Thymus (tissue), 11 donors: ENCODE measurements at regions not wholly inside any gene's neighbourhood (a gene's known extent, or its start where the extent isn't known, plus 50 kb on each side); places are given as distances from the start of the nearest gene placed in this dataset.

Source experiments
- DNase-seq, 9 donors: peaks; one replicate each; pipeline ENCODE4 v3.0.0-alpha.2; 2013; ENCODE audit warnings: low spot score in 9 of 9, low read depth in 6 of 9, missing footprints in 1 of 9
- H3K27ac ChIP-seq, 2 donors: one replicate each; pipeline ENCODE4 v1.5.1; 2013; ENCODE audit warnings: control low read depth in 1 of 2, low read depth in 1 of 2, low read length in 1 of 2, mild to moderate bottlenecking in 1 of 2, moderate library complexity in 1 of 2
- H3K27me3 ChIP-seq, 2 donors: one replicate each; pipeline ENCODE4 v1.5.1; 2013; ENCODE audit warnings: low read length in 1 of 2; ENCODE audit not compliant: control insufficient read depth in 2 of 2, insufficient read depth in 1 of 2
- H3K36me3 ChIP-seq, 2 donors: one replicate each; pipeline ENCODE4 v1.5.1; 2013; ENCODE audit warnings: low read length in 1 of 2, mild to moderate bottlenecking in 1 of 2, moderate library complexity in 1 of 2; ENCODE audit not compliant: control insufficient read depth in 2 of 2, insufficient read depth in 2 of 2
- H3K4me1 ChIP-seq, 2 donors: one replicate each; pipeline ENCODE4 v1.5.1; 2013; ENCODE audit warnings: low read length in 2 of 2; ENCODE audit not compliant: control insufficient read depth in 2 of 2, insufficient read depth in 2 of 2
- H3K4me3 ChIP-seq, 2 donors: one replicate each; pipeline ENCODE4 v1.5.1; 2013; ENCODE audit warnings: low read length in 2 of 2, control low read depth in 1 of 2, mild to moderate bottlenecking in 1 of 2
- H3K9me3 ChIP-seq, 2 donors: one replicate each; pipeline ENCODE4 v1.5.1; 2013; ENCODE audit warnings: low read length in 1 of 2, mild to moderate bottlenecking in 1 of 2; ENCODE audit not compliant: control insufficient read depth in 2 of 2, insufficient read depth in 1 of 2
- WGBS: extraction: QIAGEN DNeasy Blood & Tissue Kit; methylation state at CpG from one replicate; pipeline ENCODE4 v1.1.7; 2013; 5-methylcytosine and 5-hydroxymethylcytosine counted together
- donor health status: healthy.

- no peaks in the 10 kb centered on the region for H3K4me1 ChIP-seq
- H3K4me3 ChIP-seq: no peak overlapping the region
- H3K27ac ChIP-seq: no peak overlapping the region
- no peaks in the 10 kb centered on the region for H3K27me3 ChIP-seq
- WGBS: 92% methylated on average over 10 of the region's 10 CpGs
- no peaks in the 10 kb centered on the region for H3K9me3 ChIP-seq
- no peak for DNase-seq
- H3K36me3 ChIP-seq: no peaks in the 10 kb centered on the region
These were observed 670.0 kb upstream of the KIRREL3 start for GRCh38 chr11:127670374-127671119.

GRCh38 chr11:127656116-127656836 is 655.7 kb upstream of the KIRREL3 start:
- DNase-seq: no peak
- H3K4me1 ChIP-seq: no peaks in the 10 kb centered on the region
- no peaks in the 10 kb centered on the region for H3K9me3 ChIP-seq
- no peaks in the 10 kb centered on the region for H3K27me3 ChIP-seq
- H3K27ac ChIP-seq: no peak overlapping the region
- H3K36me3 ChIP-seq: no peaks in the 10 kb centered on the region
- no peak overlapping the region for H3K4me3 ChIP-seq
- WGBS: 52% methylated on average over 6 of the region's 6 CpGs

- no peaks in the 10 kb centered on the region for H3K36me3 ChIP-seq
- no peaks in the 10 kb centered on the region for H3K4me1 ChIP-seq
- no peaks in the 10 kb centered on the region for H3K9me3 ChIP-seq
- DNase-seq: no peak
- no peaks in the 10 kb centered on the region for H3K27me3 ChIP-seq
- no peak overlapping the region for H3K27ac ChIP-seq
- WGBS: 95% methylated on average over 4 of the region's 4 CpGs
- no peak overlapping the region for H3K4me3 ChIP-seq
These were observed 652.5 kb upstream of the KIRREL3 start for GRCh38 chr11:127653076-127653475.

GRCh38 chr11:127651888-127652221 is 651.3 kb upstream of the KIRREL3 start:
- Histone ChIP-seq H3K4me3 (no peak overlapping the region), H3K9me3 (no peaks in the 10 kb centered on the region), H3K27me3 (no peaks in the 10 kb centered on the region), H3K4me1 (no peaks in the 10 kb centered on the region), H3K36me3 (no peaks in the 10 kb centered on the region), H3K27ac (no peak overlapping the region)
- 97% methylated on average over 1 of the region's 1 CpG for WGBS
- no peak for DNase-seq

- DNase-seq: no peak
- Histone ChIP-seq H3K27me3 (no peaks in the 10 kb centered on the region), H3K27ac (no peak overlapping the region), H3K36me3 (no peaks in the 10 kb centered on the region), H3K4me3 (no peak overlapping the region), H3K9me3 (no peaks in the 10 kb centered on the region), H3K4me1 (no peaks in the 10 kb centered on the region)
- 94% methylated on average over 5 of the region's 5 CpGs for WGBS
These were observed 650.8 kb upstream of the KIRREL3 start for GRCh38 chr11:127651175-127651887.

- Histone ChIP-seq H3K36me3 (no peaks in the 10 kb centered on the region), H3K4me1 (no peaks in the 10 kb centered on the region), H3K4me3 (no peak overlapping the region), H3K9me3 (no peaks in the 10 kb centered on the region), H3K27ac (no peak overlapping the region), H3K27me3 (no peaks in the 10 kb centered on the region)
- no peak for DNase-seq
- WGBS: 98% methylated on average over 1 of the region's 1 CpG
These were observed 649.4 kb upstream of the KIRREL3 start for GRCh38 chr11:127649958-127650357.

GRCh38 chr11:127649071-127649470 is 648.5 kb upstream of the KIRREL3 start:
- Histone ChIP-seq H3K9me3 (no peaks in the 10 kb centered on the region), H3K4me1 (no peaks in the 10 kb centered on the region), H3K36me3 (no peaks in the 10 kb centered on the region), H3K4me3 (no peak overlapping the region), H3K27me3 (no peaks in the 10 kb centered on the region), H3K27ac (no peak overlapping the region)
- no peak for DNase-seq
- 81% methylated on average over 2 of the region's 2 CpGs for WGBS

GRCh38 chr11:127648583-127648982 is 648.0 kb upstream of the KIRREL3 start:
- H3K36me3 ChIP-seq: no peaks in the 10 kb centered on the region
- no peak overlapping the region for H3K27ac ChIP-seq
- no peak for DNase-seq
- no peaks in the 10 kb centered on the region for H3K27me3 ChIP-seq
- H3K4me3 ChIP-seq: no peak overlapping the region
- H3K4me1 ChIP-seq: no peaks in the 10 kb centered on the region
- H3K9me3 ChIP-seq: no peaks in the 10 kb centered on the region

- no peaks in the 10 kb centered on the region for H3K4me1 ChIP-seq
- WGBS: 97% methylated on average over 4 of the region's 4 CpGs
- no peaks in the 10 kb centered on the region for H3K27me3 ChIP-seq
- H3K27ac ChIP-seq: no peak overlapping the region
- no peak for DNase-seq
- H3K36me3 ChIP-seq: no peaks in the 10 kb centered on the region
- no peak overlapping the region for H3K4me3 ChIP-seq
- no peaks in the 10 kb centered on the region for H3K9me3 ChIP-seq
These were observed 643.8 kb upstream of the KIRREL3 start for GRCh38 chr11:127644366-127644765.
